ENCODE measurements at regions not wholly inside any gene's neighbourhood (a gene's known extent, or its start where the extent isn't known, plus 50 kb on each side); places are given as distances from the start of the nearest gene placed in this dataset.

DNA sequence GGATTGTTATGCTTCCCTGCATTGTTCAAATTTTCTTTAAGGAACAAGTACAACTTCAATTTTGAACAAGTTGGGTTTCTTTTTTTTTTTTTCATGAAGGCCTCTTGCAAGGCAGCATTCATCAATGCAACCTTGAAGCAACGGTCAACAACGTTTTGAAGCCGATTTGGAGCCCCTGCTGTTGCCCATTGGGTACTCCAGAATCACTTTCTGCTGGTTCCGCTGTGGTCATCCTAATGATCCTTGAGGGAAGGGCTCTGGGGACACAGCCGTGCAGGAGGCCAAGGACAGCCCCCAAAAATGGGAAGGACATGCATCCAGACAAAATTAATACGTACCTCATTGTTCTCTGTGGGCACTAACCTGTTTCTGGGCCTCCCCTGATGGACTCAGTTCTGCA, 84.6 kb upstream of the MGMT start:
- H3K27ac ChIP-seq (ENCODE audit: low read depth in 2 of 2, low read length in 1 of 2): no peak overlapping the region
- ChIA-PET POLR2A (no interaction called here), CTCF (no interaction called here)
- H3K27me3 ChIP-seq (ENCODE audit: insufficient read depth): no peaks in the 10 kb centered on the region
- no peak overlapping the region for H3K4me3 ChIP-seq (ENCODE audit: low read depth in 2 of 2, low read length in 1 of 2)
- H3K9me2 ChIP-seq: no peaks in the 10 kb centered on the region
- H3K4me2 ChIP-seq: no peak overlapping the region
- no peak overlapping the region for H3K9ac ChIP-seq
- DNase-seq: no peak
- H4K20me1 ChIP-seq (ENCODE audit: insufficient read depth): no peaks in the 10 kb centered on the region
- H3K4me1 ChIP-seq (ENCODE audit: control insufficient read depth in 1 of 2, insufficient read depth in 2 of 2, low read depth in 1 of 2, low read length in 1 of 2): no peaks in the 10 kb centered on the region
- H3K9me3 ChIP-seq: no peaks in the 10 kb centered on the region
- no peaks in the 10 kb centered on the region for H3K36me3 ChIP-seq (replicated peaks in 1 of 2; ENCODE audit: control insufficient read depth in 1 of 2, insufficient read depth in 2 of 2, low read length in 1 of 2)
- 26% methylated on average over 6 of the region's 6 CpGs for WGBS (ENCODE audit: low lambda C conversion rate)
- H2AFZ ChIP-seq (ENCODE audit: low read depth): no peak overlapping the region
- H3F3A ChIP-seq (replicated peaks; ENCODE audit: insufficient read depth): no peaks in the 10 kb centered on the region
- TF ChIP-seq RAD21 (IDR thresholded peaks at IDR 0.05; ENCODE audit: low read length): no peak
- TF ChIP-seq POLR2AphosphoS5 (IDR thresholded peaks at IDR 0.05; ENCODE audit: low read depth, low read length): no peak
- no peak for TF ChIP-seq RFX5 (IDR thresholded peaks at IDR 0.05; ENCODE audit: low read length)
- TF ChIP-seq, protein P1, sequence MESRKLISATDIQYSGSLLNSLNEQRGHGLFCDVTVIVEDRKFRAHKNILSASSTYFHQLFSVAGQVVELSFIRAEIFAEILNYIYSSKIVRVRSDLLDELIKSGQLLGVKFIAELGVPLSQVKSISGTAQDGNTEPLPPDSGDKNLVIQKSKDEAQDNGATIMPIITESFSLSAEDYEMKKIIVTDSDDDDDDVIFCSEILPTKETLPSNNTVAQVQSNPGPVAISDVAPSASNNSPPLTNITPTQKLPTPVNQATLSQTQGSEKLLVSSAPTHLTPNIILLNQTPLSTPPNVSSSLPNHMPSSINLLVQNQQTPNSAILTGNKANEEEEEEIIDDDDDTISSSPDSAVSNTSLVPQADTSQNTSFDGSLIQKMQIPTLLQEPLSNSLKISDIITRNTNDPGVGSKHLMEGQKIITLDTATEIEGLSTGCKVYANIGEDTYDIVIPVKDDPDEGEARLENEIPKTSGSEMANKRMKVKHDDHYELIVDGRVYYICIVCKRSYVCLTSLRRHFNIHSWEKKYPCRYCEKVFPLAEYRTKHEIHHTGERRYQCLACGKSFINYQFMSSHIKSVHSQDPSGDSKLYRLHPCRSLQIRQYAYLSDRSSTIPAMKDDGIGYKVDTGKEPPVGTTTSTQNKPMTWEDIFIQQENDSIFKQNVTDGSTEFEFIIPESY (IDR thresholded peaks at IDR 0.05; ENCODE audit: borderline replicate concordance, low read depth): no peak
- TF ChIP-seq GATA2 (CRISPR knock-in tag; IDR thresholded peaks at IDR 0.05): no peak
- TF ChIP-seq FOXJ3 (CRISPR knock-in tag; IDR thresholded peaks at IDR 0.05): no peak
- no peak for TF ChIP-seq YY1 (IDR thresholded peaks at IDR 0.05; ENCODE audit: low read depth)
- TF ChIP-seq NFIC (IDR thresholded peaks at IDR 0.05; ENCODE audit: borderline replicate concordance): no peak
- no peaks in the 10 kb centered on the region for H3K79me2 ChIP-seq (ENCODE audit: insufficient read depth)

DNA sequence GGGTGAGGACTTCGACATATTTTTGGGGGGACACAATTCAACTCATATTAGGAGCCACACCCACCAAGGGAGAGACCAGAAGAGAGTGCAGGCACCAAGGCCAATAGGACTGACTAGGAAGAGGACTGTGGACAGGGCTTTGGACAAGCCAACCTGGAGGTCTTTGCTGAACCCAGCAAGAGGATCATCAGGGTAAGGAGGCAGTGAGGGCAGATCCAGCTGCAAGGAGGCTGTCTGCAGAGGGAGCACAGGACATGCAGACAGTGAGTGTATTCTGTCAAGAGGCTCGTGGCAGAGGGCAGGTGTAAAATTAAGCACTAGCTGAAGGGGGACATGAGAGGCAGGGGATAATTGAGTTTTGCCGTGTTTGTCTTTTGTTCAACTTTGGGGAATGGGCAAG, 83.4 kb upstream of the MGMT start:
- Histone ChIP-seq H3K79me2 (ENCODE audit: insufficient read depth) (no peaks in the 10 kb centered on the region), H3K27ac (ENCODE audit: low read depth in 2 of 2, low read length in 1 of 2) (no peak overlapping the region), H3K9me2 (no peaks in the 10 kb centered on the region), H3K36me3 (replicated peaks in 1 of 2; ENCODE audit: control insufficient read depth in 1 of 2, insufficient read depth in 2 of 2, low read length in 1 of 2) (no peaks in the 10 kb centered on the region), H3F3A (replicated peaks; ENCODE audit: insufficient read depth) (no peaks in the 10 kb centered on the region), H3K4me2 (no peak overlapping the region), H3K4me3 (ENCODE audit: low read depth in 2 of 2, low read length in 1 of 2) (no peak overlapping the region), H3K9me3 (no peaks in the 10 kb centered on the region), H3K27me3 (ENCODE audit: insufficient read depth) (no peaks in the 10 kb centered on the region), H2AFZ (ENCODE audit: low read depth) (no peak overlapping the region), H3K9ac (no peak overlapping the region), H3K4me1 (ENCODE audit: control insufficient read depth in 1 of 2, insufficient read depth in 2 of 2, low read depth in 1 of 2, low read length in 1 of 2) (no peaks in the 10 kb centered on the region), H4K20me1 (ENCODE audit: insufficient read depth) (no peaks in the 10 kb centered on the region)
- POLR2A ChIA-PET: no interaction called here
- WGBS (ENCODE audit: low lambda C conversion rate): 23% methylated on average over 3 of the region's 3 CpGs
- CTCF ChIA-PET: interaction anchor here (1.0 kb wide), 1 partner anchor 25 kb away, joined by 3 read pairs; no protein-coding TSS in a partner anchor
- DNase-seq: no peak
- TF ChIP-seq, protein P2, sequence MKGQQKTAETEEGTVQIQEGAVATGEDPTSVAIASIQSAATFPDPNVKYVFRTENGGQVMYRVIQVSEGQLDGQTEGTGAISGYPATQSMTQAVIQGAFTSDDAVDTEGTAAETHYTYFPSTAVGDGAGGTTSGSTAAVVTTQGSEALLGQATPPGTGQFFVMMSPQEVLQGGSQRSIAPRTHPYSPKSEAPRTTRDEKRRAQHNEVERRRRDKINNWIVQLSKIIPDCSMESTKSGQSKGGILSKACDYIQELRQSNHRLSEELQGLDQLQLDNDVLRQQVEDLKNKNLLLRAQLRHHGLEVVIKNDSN (IDR thresholded peaks at IDR 0.05; ENCODE audit: borderline replicate concordance, low read depth): no peak
- no peak for TF ChIP-seq RFX5 (IDR thresholded peaks at IDR 0.05; ENCODE audit: low read length)
- TF ChIP-seq TCF12 (IDR thresholded peaks at IDR 0.05): no peak
- no peak for TF ChIP-seq RXRA (IDR thresholded peaks at IDR 0.05; ENCODE audit: borderline replicate concordance, low read depth)
- TF ChIP-seq POLR2AphosphoS5 (IDR thresholded peaks at IDR 0.05; ENCODE audit: low read depth, low read length): no peak
- no peak for TF ChIP-seq CTCF (IDR thresholded peaks at IDR 0.05)
- no peak for TF ChIP-seq PBX3 (IDR thresholded peaks at IDR 0.05)
- no peak for TF ChIP-seq CHD2 (IDR thresholded peaks at IDR 0.05; ENCODE audit: low read length, partially characterized antibody)
- TF ChIP-seq, protein P3, sequence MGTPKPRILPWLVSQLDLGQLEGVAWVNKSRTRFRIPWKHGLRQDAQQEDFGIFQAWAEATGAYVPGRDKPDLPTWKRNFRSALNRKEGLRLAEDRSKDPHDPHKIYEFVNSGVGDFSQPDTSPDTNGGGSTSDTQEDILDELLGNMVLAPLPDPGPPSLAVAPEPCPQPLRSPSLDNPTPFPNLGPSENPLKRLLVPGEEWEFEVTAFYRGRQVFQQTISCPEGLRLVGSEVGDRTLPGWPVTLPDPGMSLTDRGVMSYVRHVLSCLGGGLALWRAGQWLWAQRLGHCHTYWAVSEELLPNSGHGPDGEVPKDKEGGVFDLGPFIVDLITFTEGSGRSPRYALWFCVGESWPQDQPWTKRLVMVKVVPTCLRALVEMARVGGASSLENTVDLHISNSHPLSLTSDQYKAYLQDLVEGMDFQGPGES (IDR thresholded peaks at IDR 0.05; ENCODE audit: low read depth, low read length): no peak
- no peak for TF ChIP-seq RCOR1 (IDR thresholded peaks at IDR 0.05; ENCODE audit: low read length)
- TF ChIP-seq NFIC (IDR thresholded peaks at IDR 0.05; ENCODE audit: borderline replicate concordance): no peak
- TF ChIP-seq MEF2A (IDR thresholded peaks at IDR 0.05; ENCODE audit: borderline replicate concordance, low read depth): no peak
- TF ChIP-seq, protein P4, sequence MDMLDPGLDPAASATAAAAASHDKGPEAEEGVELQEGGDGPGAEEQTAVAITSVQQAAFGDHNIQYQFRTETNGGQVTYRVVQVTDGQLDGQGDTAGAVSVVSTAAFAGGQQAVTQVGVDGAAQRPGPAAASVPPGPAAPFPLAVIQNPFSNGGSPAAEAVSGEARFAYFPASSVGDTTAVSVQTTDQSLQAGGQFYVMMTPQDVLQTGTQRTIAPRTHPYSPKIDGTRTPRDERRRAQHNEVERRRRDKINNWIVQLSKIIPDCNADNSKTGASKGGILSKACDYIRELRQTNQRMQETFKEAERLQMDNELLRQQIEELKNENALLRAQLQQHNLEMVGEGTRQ (IDR thresholded peaks at IDR 0.05; ENCODE audit: borderline replicate concordance, low read depth, low read length): no peak
- TF ChIP-seq TAF1 (IDR thresholded peaks at IDR 0.05; ENCODE audit: borderline replicate concordance, low read depth, low read length): no peak
- TF ChIP-seq EP300 (IDR thresholded peaks at IDR 0.05; ENCODE audit: borderline replicate concordance in 1 of 2, low read depth in 1 of 2, low read length in 1 of 2): no peak
